Raji (cell line): ENCODE measurements at regions not wholly inside any gene's neighbourhood (a gene's known extent, or its start where the extent isn't known, plus 50 kb on each side); places are given as distances from the start of the nearest gene placed in this dataset.

Experiments used
- POLR2A ChIP-seq: IDR thresholded peaks from 2 replicates; pipeline ENCODE4 v1.6.1; 2011; ENCODE audit warnings: low read depth, low read length, control low read depth; ENCODE audit not compliant: insufficient read depth

DNA sequence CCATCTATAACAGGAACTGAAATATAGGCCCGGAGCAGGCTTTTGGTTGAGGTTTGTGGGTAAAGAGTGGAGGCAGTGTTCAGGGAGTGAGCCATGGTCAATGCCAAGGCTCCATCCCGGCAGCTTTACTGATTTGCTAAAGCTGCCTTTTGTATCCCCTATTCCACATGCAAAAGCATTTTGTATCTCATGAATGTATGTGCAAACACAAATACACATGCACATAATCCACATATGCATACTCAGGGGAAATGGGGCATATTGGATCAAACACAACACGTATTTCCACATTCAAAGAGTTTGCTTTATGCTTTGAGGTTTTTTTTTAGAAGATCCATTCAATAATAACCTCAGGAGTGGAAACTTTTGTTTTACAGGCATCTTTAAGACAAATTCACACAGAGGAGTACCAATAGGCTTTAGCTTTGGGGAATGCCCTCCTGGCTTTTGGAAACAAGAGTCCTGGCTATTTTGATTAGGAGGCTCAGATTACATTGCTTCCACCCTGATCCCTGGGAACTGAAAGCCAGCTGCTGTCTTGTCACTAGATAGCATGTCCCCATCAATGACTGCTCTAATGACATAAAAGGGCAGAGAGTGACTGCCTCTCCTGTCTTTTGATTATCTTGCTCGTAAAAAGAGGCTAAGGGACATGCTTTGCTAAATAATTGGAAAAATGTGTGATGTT lies 263.2 kb downstream of the EN1 start:
- no peak for TF ChIP-seq POLR2A

DNA sequence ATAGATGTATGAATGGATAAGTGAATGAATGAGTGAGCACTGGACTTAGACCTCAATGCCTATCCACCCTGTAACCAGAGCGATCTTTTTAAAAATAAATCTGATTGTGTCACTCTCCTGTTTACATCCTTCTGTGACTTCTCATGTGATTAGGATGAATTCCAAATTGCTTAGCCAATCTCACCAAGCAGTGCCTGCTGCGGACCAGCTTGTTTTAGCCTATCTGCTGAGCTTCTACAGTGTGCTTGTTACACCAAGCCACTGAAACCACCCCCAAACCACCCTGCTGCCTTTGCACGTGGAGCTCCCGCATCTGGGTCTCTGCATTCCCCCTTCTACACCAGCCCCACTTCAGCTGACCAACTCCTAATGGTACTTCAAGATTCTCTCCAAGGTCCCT lies 265.4 kb downstream of the EN1 start:
- no peak for TF ChIP-seq POLR2A

DNA sequence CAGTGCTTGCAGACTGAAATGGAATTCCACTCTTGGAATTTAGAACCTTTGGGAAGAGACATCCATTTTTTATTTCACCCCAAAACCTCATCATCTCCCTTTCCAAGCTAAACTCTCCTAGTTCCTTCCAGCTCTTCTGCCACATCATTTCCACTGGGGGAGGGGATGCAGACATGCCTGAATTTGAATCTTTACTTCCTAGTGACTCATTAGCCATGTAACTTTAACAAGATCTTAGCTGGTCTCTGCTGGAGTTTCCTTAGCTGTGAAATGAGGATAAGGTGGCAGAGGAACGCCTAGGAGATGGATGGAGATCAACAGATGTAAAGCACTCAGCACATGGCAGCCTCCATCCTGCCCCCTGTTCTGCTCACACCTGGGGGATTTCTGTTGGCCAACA lies 266.8 kb downstream of the EN1 start:
- no peak for TF ChIP-seq POLR2A

DNA sequence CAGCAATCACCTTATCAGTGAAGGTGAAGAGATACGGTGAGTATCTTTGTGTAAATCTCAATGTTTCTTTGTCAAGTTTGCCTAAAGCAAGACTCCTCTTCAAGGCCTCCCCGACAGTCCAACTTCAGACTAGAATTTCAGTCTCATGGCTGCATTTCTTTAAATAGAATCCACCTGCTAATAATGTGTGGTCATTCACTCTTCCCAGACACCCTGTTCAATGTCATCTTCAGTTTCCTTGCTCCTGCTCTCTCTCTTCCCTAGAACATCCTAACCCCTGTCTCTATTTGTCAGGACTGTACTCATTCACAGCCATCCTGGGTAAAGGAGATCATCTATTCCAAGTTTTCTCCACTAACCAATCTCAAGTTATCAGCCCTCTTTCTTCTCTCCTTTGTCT lies 267.3 kb downstream of the EN1 start:
- no peak for TF ChIP-seq POLR2A

DNA sequence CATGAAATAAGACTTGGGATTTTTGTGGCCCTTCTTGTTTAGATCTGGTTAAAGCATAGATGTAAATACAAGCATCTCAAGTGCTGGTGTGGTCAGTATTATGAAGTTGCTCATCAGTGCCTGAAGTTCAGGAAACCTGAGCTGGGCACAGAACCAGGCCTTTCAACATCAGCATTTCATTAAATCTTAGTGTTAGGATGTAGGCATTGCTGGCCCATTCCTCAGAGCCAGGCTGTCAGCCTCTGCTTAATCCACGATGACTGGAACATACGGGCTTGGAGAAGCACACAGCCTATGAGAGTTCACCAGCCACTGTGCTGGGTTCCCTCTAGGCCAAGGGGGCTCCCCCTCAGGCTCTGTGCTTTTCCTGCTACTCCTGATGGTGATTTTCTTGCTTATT lies 270.2 kb downstream of the EN1 start:
- TF ChIP-seq POLR2A = no peak

GRCh38 chr2:118576109-118576855 lies 271.2 kb downstream of the EN1 start:
- TF ChIP-seq POLR2A = no peak

DNA sequence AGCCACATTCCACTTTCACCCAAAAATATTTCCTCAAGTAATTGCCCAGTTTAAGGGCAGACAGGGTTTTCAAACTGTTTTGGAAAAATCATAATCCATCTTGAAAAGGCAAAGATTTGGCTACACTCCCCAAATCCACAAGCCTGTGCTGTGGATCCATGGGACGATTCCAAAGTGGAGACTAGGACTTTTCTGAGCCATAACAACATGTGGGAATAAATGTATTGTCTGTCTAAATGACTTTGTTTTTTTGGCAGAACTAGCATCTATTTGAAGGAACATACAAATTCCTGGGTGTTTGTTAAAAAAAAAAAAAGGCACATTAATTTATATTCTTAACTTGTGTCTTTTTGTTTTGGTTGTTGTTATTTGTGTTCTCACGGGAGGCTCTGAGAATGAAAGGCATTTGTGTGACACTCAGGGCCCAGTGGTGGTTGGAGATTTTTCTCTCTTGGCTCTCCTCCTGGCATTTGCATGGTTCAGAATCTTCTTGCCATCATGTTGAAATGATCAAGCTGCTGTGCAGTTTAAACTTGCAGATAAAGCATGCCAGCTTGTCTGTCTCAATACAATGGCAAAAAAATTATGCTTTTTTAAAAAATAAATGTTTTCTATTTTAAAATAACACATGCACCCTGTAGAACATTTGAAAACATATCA lies 277.4 kb downstream of the EN1 start:
- no peak for TF ChIP-seq POLR2A

DNA sequence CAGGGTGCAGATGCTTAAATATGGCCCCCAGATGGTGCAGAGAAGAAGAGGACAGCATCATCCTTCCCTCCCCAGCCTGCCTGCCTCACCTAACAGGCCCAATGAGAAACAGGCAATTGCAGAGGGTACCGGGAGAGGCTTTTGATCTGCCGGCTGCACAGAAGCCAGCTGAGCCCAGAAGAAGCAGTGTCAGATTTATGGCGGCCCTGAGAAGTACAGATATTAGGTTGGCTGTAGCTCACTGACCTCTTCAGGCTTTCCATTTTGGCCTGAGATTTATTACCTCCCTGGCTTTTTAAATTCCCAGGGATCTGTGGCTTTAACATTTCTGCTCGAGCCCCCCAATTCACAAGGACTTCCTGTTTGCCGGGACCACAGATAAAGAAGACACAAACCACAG lies 278.7 kb downstream of the EN1 start:
- no peak for TF ChIP-seq POLR2A

DNA sequence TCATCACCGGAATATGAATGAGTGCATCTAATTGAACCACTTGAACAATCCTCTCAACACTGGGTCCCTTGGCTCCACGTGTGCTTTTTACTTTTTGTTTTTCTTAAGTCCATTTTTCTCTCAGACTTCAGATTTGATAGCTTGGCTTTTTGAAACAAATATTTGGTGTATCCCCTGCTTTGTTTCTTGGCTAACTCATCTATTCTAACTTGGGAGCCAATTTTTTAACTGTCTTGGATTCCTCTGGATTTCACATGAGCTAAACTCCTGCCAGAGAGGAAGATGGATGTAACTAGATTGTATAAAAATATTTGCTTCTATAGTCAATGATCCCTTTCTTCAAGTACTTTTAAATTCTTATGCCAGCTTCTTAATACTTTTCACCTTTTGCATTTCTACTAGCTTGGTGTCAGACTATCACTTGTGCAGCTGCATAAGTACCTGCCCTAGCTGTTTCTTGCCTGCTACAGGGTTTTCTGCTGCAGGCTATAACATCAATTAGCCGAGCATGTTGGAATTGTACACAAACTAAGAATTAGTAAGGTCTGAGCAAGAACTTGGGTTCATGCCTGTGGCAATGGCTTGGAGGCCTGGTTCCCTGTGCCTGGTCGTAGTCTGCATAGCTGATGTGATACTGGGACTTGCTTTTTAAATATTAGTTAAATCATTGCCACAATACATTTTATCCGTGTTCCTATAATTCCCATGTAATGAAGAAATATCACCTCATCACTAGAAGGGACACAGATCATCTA lies 281.5 kb downstream of the EN1 start:
- no peak for TF ChIP-seq POLR2A

- no peak for TF ChIP-seq POLR2A
Observed at GRCh38 chr2:118565301-118565700, 282.1 kb downstream of the EN1 start.

DNA sequence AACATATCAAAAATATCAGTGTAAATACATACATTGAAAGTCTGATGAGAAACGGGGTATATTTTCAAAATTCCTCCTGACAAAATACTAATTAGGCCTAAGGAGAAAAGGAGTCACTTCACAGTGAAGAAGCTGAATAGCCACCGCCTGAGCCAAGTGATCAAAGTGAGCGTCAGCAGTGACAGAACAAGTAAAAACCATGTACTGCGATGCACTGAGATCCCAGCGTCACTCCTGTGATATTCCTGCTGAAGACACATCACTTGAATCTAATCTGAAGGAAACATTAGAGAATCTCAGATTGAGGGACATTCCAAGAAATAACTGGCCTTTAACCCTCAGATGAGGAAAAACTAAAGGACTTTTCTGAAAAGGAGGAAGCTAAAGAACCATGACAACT lies 285.3 kb downstream of the EN1 start:
- no peak for TF ChIP-seq POLR2A

DNA sequence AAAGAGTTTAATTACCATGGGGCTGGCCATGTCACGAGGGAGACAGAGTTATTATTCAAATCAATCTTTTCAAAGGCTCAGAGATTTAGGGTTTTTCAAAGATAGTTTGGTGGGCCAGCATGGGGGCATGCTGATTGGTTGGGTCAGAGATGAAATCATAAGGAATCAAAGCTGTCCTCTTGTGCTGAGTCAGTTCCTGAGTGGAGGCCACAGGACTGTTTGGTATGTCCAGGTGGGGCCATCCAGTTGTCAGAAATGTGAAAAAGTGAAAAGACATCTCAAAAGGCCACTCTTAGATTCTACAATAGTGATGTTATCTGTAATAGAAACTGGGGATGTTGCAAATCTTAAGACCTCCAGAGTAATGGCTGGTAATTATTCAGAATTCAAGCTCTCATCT lies 288.6 kb downstream of the EN1 start:
- TF ChIP-seq POLR2A = no peak

- no peak for TF ChIP-seq POLR2A
Observed at GRCh38 chr2:118557791-118558190, 289.7 kb downstream of the EN1 start.

DNA sequence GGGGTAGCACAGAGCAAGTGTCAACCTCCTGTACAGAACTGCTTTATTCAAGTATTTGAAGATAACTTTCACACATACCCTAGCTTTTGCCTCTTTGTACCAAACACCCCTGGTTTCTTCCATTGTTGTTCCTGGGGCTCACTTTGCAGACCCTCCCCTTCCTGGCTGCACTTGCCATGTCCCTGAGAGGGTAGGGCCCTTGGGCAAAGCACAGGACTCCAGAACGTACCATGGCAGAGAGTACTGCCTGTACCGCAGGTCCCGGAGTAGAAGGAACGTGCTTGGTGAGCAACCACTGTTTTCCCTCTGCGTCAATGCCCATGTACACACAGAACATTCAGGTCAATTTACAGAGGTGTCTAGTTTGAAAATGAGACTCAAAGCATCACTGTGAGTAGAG lies 290.4 kb downstream of the EN1 start:
- no peak for TF ChIP-seq POLR2A

- TF ChIP-seq POLR2A = no peak
Observed at GRCh38 chr2:118554616-118555015, 292.8 kb downstream of the EN1 start.
